ENCODE measurements at regions not wholly inside any gene's neighbourhood (a gene's known extent, or its start where the extent isn't known, plus 50 kb on each side); places are given as distances from the start of the nearest gene placed in this dataset.

- DNase-seq: no peak
Measured at GRCh38 chr2:47234456-47234855, 58.1 kb upstream of the CALM2 start.

GRCh38 chr2:47232738-47233415 is 56.6 kb upstream of the CALM2 start:
- peak in 2 of 3 experiments; percentile 77 to 92 for DNase-seq

GRCh38 chr2:47230418-47230817 is 54.1 kb upstream of the CALM2 start:
- no peak for DNase-seq

GRCh38 chr2:47227532-47228279 is 51.4 kb upstream of the CALM2 start:
- peak; percentile 62 to 96 (median 89) for DNase-seq

- DNase-seq: peak in 1 of 3 experiments; percentile 98
Measured at GRCh38 chr2:47226923-47227220, 50.6 kb upstream of the CALM2 start.

- peak in 2 of 3 experiments; percentile 76 to 81 for DNase-seq
Measured at GRCh38 chr2:47226132-47226922, 50.0 kb upstream of the CALM2 start.

Measured in NCI-H1417 (cell line).